NT2/D1 (cell line): ENCODE measurements at regions not wholly inside any gene's neighbourhood (a gene's known extent, or its start where the extent isn't known, plus 50 kb on each side); places are given as distances from the start of the nearest gene placed in this dataset.

Experiments used
- SUZ12 ChIP-seq: IDR thresholded peaks from 2 replicates; pipeline ENCODE4 v1.6.1; 2011; ENCODE audit not compliant: insufficient read length, insufficient read depth; ENCODE audit errors: extremely low read depth
- YY1 ChIP-seq: IDR thresholded peaks from 2 replicates; pipeline ENCODE4 v1.6.1; 2011; ENCODE audit not compliant: insufficient read length, insufficient read depth
- ZNF274 ChIP-seq: IDR thresholded peaks from 2 replicates; pipeline ENCODE4 v1.6.1; 2011; ENCODE audit warnings: mild to moderate bottlenecking, low read depth, low read length

DNA sequence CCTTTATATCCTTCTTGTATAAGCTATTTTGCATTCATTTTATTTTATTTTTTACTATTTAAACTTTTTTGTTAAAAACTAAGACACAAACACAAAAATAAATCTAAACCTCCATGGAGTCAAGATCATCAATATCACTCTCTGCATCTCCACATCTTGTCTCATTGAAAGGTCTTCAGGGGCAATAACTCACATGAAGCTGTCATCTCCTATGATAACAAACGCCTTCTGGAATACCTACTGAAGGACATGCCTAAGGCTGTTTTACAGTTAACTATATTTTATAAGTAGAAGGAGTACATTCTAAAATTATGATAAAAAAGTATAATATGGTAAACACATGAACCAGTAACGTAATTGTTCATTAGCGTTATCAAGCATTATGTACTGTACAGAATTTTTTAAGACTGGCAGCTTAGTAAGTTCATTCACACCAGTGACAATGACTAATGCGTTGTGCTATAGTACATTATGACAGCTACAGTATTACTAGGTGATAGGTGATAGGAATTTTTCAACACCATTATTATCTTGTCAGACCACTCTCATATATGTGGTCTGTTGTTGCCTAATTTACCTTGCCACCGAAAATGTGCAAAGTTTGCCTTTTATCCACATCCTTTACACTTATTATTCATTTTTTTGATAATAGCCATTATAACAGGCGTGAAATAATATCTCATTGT is 390.7 kb upstream of the SLITRK1 start:
- TF ChIP-seq ZNF274: no peak
- no peak for TF ChIP-seq YY1
- TF ChIP-seq SUZ12: no peak
